ENCODE measurements at regions not wholly inside any gene's neighbourhood (a gene's known extent, or its start where the extent isn't known, plus 50 kb on each side); places are given as distances from the start of the nearest gene placed in this dataset.

- no peaks in the 10 kb centered on the region for H3K27me3 ChIP-seq (ENCODE audit: control insufficient read depth, insufficient read depth, low read length)
- no peak overlapping the region for H3K4me3 ChIP-seq (ENCODE audit: low read depth, low read length)
- FAIRE-seq (no peak), DNase-seq (ENCODE audit: low read depth) (no peak)
- H3K36me3 ChIP-seq (ENCODE audit: control insufficient read depth, insufficient read depth, low read length), result no peaks in the 10 kb centered on the region
- TF ChIP-seq, protein P1, sequence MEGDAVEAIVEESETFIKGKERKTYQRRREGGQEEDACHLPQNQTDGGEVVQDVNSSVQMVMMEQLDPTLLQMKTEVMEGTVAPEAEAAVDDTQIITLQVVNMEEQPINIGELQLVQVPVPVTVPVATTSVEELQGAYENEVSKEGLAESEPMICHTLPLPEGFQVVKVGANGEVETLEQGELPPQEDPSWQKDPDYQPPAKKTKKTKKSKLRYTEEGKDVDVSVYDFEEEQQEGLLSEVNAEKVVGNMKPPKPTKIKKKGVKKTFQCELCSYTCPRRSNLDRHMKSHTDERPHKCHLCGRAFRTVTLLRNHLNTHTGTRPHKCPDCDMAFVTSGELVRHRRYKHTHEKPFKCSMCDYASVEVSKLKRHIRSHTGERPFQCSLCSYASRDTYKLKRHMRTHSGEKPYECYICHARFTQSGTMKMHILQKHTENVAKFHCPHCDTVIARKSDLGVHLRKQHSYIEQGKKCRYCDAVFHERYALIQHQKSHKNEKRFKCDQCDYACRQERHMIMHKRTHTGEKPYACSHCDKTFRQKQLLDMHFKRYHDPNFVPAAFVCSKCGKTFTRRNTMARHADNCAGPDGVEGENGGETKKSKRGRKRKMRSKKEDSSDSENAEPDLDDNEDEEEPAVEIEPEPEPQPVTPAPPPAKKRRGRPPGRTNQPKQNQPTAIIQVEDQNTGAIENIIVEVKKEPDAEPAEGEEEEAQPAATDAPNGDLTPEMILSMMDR (IDR thresholded peaks at IDR 0.05; ENCODE audit: insufficient read depth, low read length, severe bottlenecking), result no peak
These were observed 195.2 kb downstream of the MDFIC start for GRCh38 chr7:115116773-115117715.

GRCh38 chr7:115113776-115114175 lies 191.9 kb downstream of the MDFIC start:
- FAIRE-seq (no peak), DNase-seq (ENCODE audit: low read depth) (no peak)
- H3K27me3 ChIP-seq (ENCODE audit: control insufficient read depth, insufficient read depth, low read length), result no peaks in the 10 kb centered on the region
- H3K36me3 ChIP-seq (ENCODE audit: control insufficient read depth, insufficient read depth, low read length), result no peaks in the 10 kb centered on the region
- H3K4me3 ChIP-seq (ENCODE audit: low read depth, low read length), result no peak overlapping the region
- TF ChIP-seq, protein P1 (IDR thresholded peaks at IDR 0.05; ENCODE audit: insufficient read depth, low read length, severe bottlenecking), result no peak

GRCh38 chr7:115113131-115113530 lies 191.2 kb downstream of the MDFIC start:
- FAIRE-seq, result no peak
- TF ChIP-seq, protein P1 (IDR thresholded peaks at IDR 0.05; ENCODE audit: insufficient read depth, low read length, severe bottlenecking), result no peak
- H3K36me3 ChIP-seq (ENCODE audit: control insufficient read depth, insufficient read depth, low read length), result no peaks in the 10 kb centered on the region
- no peaks in the 10 kb centered on the region for H3K27me3 ChIP-seq (ENCODE audit: control insufficient read depth, insufficient read depth, low read length)
- H3K4me3 ChIP-seq (ENCODE audit: low read depth, low read length), result no peak overlapping the region
- no peak for DNase-seq (ENCODE audit: low read depth)

DNA sequence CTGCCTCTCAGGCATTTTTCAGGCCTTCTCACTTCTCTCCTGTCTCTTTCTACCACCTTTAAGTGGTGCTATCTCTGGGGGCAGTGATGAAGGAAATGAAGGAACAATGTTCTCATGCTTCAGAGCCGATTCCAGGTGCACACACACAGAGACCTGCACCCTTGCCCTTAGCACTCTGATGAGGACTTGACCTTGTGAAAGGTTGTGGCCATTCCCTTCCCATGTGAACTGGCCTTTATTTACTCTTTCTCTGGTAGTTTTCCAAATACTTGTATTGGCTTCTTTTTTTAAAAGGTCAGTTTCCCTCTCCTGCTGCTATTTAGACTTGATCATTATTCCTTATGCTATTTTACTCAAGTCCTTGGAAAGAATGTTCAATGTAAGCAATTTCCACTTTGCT lies 188.6 kb downstream of the MDFIC start:
- Histone ChIP-seq H3K36me3 (ENCODE audit: control insufficient read depth, insufficient read depth, low read length) (no peaks in the 10 kb centered on the region), H3K27me3 (ENCODE audit: control insufficient read depth, insufficient read depth, low read length) (no peaks in the 10 kb centered on the region), H3K4me3 (ENCODE audit: low read depth, low read length) (no peak overlapping the region)
- TF ChIP-seq, protein P1 (IDR thresholded peaks at IDR 0.05; ENCODE audit: insufficient read depth, low read length, severe bottlenecking), result no peak
- DNase-seq (ENCODE audit: low read depth) (no peak), FAIRE-seq (no peak)

DNA sequence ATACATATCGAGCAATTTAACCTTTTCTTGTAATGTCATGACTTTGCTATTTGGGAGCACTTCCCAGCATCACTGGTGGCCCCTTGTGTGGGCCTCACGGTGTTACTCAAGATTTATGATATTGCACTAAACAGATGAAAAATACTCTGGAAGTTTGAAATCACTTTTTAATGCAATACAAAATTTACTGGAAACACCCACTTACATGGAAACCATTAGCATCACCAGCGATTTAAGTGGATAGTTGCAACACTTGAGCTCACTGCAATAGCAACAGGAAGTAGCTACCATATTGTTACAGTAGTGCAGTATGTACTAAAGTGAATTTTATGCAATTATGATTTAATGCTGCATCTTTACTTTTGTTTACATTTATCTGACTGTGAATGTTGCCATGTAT lies 184.4 kb downstream of the MDFIC start:
- DNase-seq (ENCODE audit: low read depth), result no peak
- FAIRE-seq, result no peak
- H3K4me3 ChIP-seq (ENCODE audit: low read depth, low read length), result no peak overlapping the region
- no peaks in the 10 kb centered on the region for H3K27me3 ChIP-seq (ENCODE audit: control insufficient read depth, insufficient read depth, low read length)
- no peaks in the 10 kb centered on the region for H3K36me3 ChIP-seq (ENCODE audit: control insufficient read depth, insufficient read depth, low read length)
- TF ChIP-seq, protein P1 (IDR thresholded peaks at IDR 0.05; ENCODE audit: insufficient read depth, low read length, severe bottlenecking), result no peak
